KMS-11 (cell line): ENCODE measurements at regions not wholly inside any gene's neighbourhood (a gene's known extent, or its start where the extent isn't known, plus 50 kb on each side); places are given as distances from the start of the nearest gene placed in this dataset.

Experiments used
- H2AFZ ChIP-seq: fragments of 200-600 bp; sonication (generic); 2 replicates; pipeline ENCODE4 v1.6.1; 2016; ENCODE audit warnings: antibody characterized with exemption, mixed run types, low read depth
- H3K27ac ChIP-seq: fragments of 200-600 bp; sonication (generic); 2 replicates; pipeline ENCODE4 v1.6.1; 2016; ENCODE audit warnings: mild to moderate bottlenecking, mixed run types
- H3K27me3 ChIP-seq: fragments of 200-600 bp; sonication (generic); 2 replicates; pipeline ENCODE4 v1.6.1; 2017; ENCODE audit warnings: mild to moderate bottlenecking, low read depth, mixed run types, moderate library complexity; ENCODE audit not compliant: insufficient read depth
- H3K36me3 ChIP-seq: fragments of 200-600 bp; sonication (generic); 2 replicates; pipeline ENCODE4 v1.6.1; 2017; ENCODE audit warnings: mild to moderate bottlenecking, mixed run types; ENCODE audit not compliant: insufficient read depth
- H3K4me1 ChIP-seq: fragments of 200-600 bp; sonication (generic); 2 replicates; pipeline ENCODE4 v1.6.1; 2016; ENCODE audit warnings: mild to moderate bottlenecking, low read depth, mixed run types; ENCODE audit not compliant: poor library complexity, severe bottlenecking
- H3K4me2 ChIP-seq: fragments of 200-600 bp; sonication (generic); 2 replicates; pipeline ENCODE4 v1.7.0; 2016; ENCODE audit warnings: mild to moderate bottlenecking, mixed run types
- H3K4me3 ChIP-seq: fragments of 200-600 bp; sonication (generic); IDR thresholded peaks from 2 replicates; pipeline ENCODE4 v1.6.1; 2017; ENCODE audit warnings: low read depth, low read length, mixed read lengths; ENCODE audit not compliant: insufficient read depth
- H3K79me2 ChIP-seq: fragments of 200-600 bp; sonication (generic); 2 replicates; pipeline ENCODE4 v1.6.1; 2016; ENCODE audit warnings: low read depth, mixed run types; ENCODE audit not compliant: insufficient read depth
- H3K9ac ChIP-seq: fragments of 200-600 bp; sonication (generic); 2 replicates; pipeline ENCODE4 v1.6.1; 2016; ENCODE audit warnings: mild to moderate bottlenecking, mixed run types
- H4K20me1 ChIP-seq: fragments of 200-600 bp; sonication (generic); 2 replicates; pipeline ENCODE4 v1.6.1; 2016; ENCODE audit warnings: mild to moderate bottlenecking, mixed run types; ENCODE audit not compliant: insufficient read depth
- CTCF ChIP-seq: fragments of 200-600 bp; sonication (generic); conservative IDR thresholded peaks from 2 replicates; pipeline ENCODE4 v1.6.1; 2017; ENCODE audit warnings: low read depth, mild to moderate bottlenecking, antibody characterized with exemption, low read length, moderate library complexity, mixed read lengths

GRCh38 chr7:84422790-84423189 is 228.2 kb upstream of the SEMA3A start:
- Histone ChIP-seq H3K4me2 (no peak overlapping the region), H3K79me2 (no peaks in the 10 kb centered on the region), H3K4me3 (no peak overlapping the region), H4K20me1 (no peaks in the 10 kb centered on the region; the same call in 1 of the 2 replicates), H3K27ac (no peak overlapping the region), H3K4me1 (no peaks in the 10 kb centered on the region), H2AFZ (no peak overlapping the region), H3K27me3 (no peaks in the 10 kb centered on the region), H3K9ac (no peak overlapping the region), H3K36me3 (no peaks in the 10 kb centered on the region)
- TF ChIP-seq CTCF = no peak

GRCh38 chr7:84412161-84412969 is 217.8 kb upstream of the SEMA3A start:
- H3K4me2 ChIP-seq = no peak overlapping the region
- H3K36me3 ChIP-seq = no peaks in the 10 kb centered on the region
- no peak overlapping the region for H3K9ac ChIP-seq
- no peak for TF ChIP-seq CTCF
- no peaks in the 10 kb centered on the region for H3K27me3 ChIP-seq
- no peaks in the 10 kb centered on the region for H3K79me2 ChIP-seq
- no peak overlapping the region for H2AFZ ChIP-seq
- no peak overlapping the region for H3K4me3 ChIP-seq
- H4K20me1 ChIP-seq = no peaks in the 10 kb centered on the region
- no peaks in the 10 kb centered on the region for H3K4me1 ChIP-seq
- no peak overlapping the region for H3K27ac ChIP-seq

- Histone ChIP-seq H3K4me2 (no peak overlapping the region), H2AFZ (no peak overlapping the region), H3K27me3 (no peaks in the 10 kb centered on the region), H3K79me2 (no peaks in the 10 kb centered on the region), H4K20me1 (no peaks in the 10 kb centered on the region), H3K9ac (no peak overlapping the region), H3K36me3 (no peaks in the 10 kb centered on the region), H3K27ac (no peak overlapping the region), H3K4me3 (no peak overlapping the region), H3K4me1 (no peaks in the 10 kb centered on the region)
- TF ChIP-seq CTCF = no peak
Measured at GRCh38 chr7:84399661-84400060, 205.1 kb upstream of the SEMA3A start.

- Histone ChIP-seq H2AFZ (no peak overlapping the region), H3K4me1 (peaks cover 7% of the 10 kb centered on the region), H3K79me2 (no peaks in the 10 kb centered on the region), H3K4me3 (no peak overlapping the region), H3K36me3 (no peaks in the 10 kb centered on the region; the same call in 1 of the 2 replicates), H3K9ac (no peak overlapping the region), H4K20me1 (no peaks in the 10 kb centered on the region), H3K27me3 (no peaks in the 10 kb centered on the region), H3K4me2 (no peak overlapping the region), H3K27ac (no peak overlapping the region)
- TF ChIP-seq CTCF = no peak
Measured at GRCh38 chr7:84394219-84394618, 199.6 kb upstream of the SEMA3A start.
